C4-2B (cell line): ENCODE measurements at regions not wholly inside any gene's neighbourhood (a gene's known extent, or its start where the extent isn't known, plus 50 kb on each side); places are given as distances from the start of the nearest gene placed in this dataset.

Experiments
- ZFX ChIP-seq: fragments of 450-650 bp; IDR thresholded peaks from 2 replicates; pipeline ENCODE4 v1.6.1; 2017
- TF ChIP-seq, protein P1 (sequence below): fragments of 450-650 bp; conservative IDR thresholded peaks from 2 replicates; pipeline ENCODE4 v1.5.1; 2017; ENCODE audit warnings: mild to moderate bottlenecking

DNA sequence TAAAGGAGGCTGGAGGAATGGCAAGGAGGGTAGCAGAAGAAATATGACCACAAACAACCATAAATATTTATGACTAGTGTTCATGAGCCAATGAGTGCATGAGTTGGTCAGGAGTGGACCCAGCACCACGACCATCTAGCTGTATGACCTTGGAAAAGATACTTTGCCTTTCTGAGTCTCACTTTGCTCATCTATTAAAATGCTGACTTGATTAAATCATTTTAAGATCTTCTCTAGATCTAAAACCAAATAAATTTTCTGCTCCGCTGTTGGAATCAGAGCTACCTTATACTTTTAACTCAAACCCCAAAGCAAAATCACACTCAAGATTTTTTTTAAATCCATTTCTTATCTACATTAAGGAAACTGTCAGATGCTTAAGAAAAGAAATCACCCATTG lies 207.0 kb downstream of the GPAM start:
- TF ChIP-seq, protein P1, sequence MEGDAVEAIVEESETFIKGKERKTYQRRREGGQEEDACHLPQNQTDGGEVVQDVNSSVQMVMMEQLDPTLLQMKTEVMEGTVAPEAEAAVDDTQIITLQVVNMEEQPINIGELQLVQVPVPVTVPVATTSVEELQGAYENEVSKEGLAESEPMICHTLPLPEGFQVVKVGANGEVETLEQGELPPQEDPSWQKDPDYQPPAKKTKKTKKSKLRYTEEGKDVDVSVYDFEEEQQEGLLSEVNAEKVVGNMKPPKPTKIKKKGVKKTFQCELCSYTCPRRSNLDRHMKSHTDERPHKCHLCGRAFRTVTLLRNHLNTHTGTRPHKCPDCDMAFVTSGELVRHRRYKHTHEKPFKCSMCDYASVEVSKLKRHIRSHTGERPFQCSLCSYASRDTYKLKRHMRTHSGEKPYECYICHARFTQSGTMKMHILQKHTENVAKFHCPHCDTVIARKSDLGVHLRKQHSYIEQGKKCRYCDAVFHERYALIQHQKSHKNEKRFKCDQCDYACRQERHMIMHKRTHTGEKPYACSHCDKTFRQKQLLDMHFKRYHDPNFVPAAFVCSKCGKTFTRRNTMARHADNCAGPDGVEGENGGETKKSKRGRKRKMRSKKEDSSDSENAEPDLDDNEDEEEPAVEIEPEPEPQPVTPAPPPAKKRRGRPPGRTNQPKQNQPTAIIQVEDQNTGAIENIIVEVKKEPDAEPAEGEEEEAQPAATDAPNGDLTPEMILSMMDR, result no peak
- no peak for TF ChIP-seq ZFX
